ENCODE measurements at regions not wholly inside any gene's neighbourhood (a gene's known extent, or its start where the extent isn't known, plus 50 kb on each side); places are given as distances from the start of the nearest gene placed in this dataset.
A peak's percentile ranks its signal among the peaks of the same experiment; 100 is the strongest.

- Histone ChIP-seq H4K8ac (ENCODE audit: low read depth, low read length) (no peak overlapping the region), H3K79me1 (ENCODE audit: low read length) (no peaks in the 10 kb centered on the region), H3K4me3 (ENCODE audit: low read length) (no peak overlapping the region), H3K4me2 (ENCODE audit: low read length) (no peak overlapping the region), H3K27me3 (ENCODE audit: insufficient read depth, low read length, poor library complexity) (no peaks in the 10 kb centered on the region), H3K4ac (ENCODE audit: low read depth, low read length) (no peak overlapping the region), H3K23ac (ENCODE audit: low read length) (no peak overlapping the region), H2BK15ac (replicated peaks; ENCODE audit: low read depth) (no peak overlapping the region), H3K56ac (ENCODE audit: low read length) (no peak overlapping the region), H3K9ac (ENCODE audit: low read length) (no peak overlapping the region), H3K79me2 (ENCODE audit: control insufficient read depth, insufficient read depth, low read length) (no peaks in the 10 kb centered on the region), H3K36me3 (ENCODE audit: control insufficient read depth, insufficient read depth, low read length) (no peaks in the 10 kb centered on the region), H3K27ac (ENCODE audit: low read depth, low read length) (no peak overlapping the region), H3K4me1 (ENCODE audit: control insufficient read depth, low read depth, low read length) (no peaks in the 10 kb centered on the region), H4K5ac (ENCODE audit: low read length) (no peak overlapping the region), H2AK5ac (ENCODE audit: low read length) (no peak overlapping the region), H3K18ac (ENCODE audit: low read length) (no peak overlapping the region), H2BK120ac (ENCODE audit: low read depth, low read length) (no peak overlapping the region), H2BK5ac (ENCODE audit: low read length) (no peak overlapping the region)
- WGBS (ENCODE audit: extremely low coverage, insufficient coverage, low lambda C conversion rate): no CpG with 5 or more reads among the region's 4 CpGs
- DNase-seq: peak; percentile 13
Measured at GRCh38 chr12:86838711-86839110, 582.5 kb upstream of the MGAT4C start.

- no peaks in the 10 kb centered on the region for H3K27me3 ChIP-seq (ENCODE audit: insufficient read depth, low read length, poor library complexity)
- no peak for DNase-seq
- no peak overlapping the region for H3K4me3 ChIP-seq (ENCODE audit: low read length)
- H2BK15ac ChIP-seq (replicated peaks; ENCODE audit: low read depth): no peak overlapping the region
- no peak overlapping the region for H3K56ac ChIP-seq (ENCODE audit: low read length)
- H4K8ac ChIP-seq (ENCODE audit: low read depth, low read length): no peak overlapping the region
- no peak overlapping the region for H2BK5ac ChIP-seq (ENCODE audit: low read length)
- H3K4ac ChIP-seq (ENCODE audit: low read depth, low read length): no peak overlapping the region
- H2BK120ac ChIP-seq (ENCODE audit: low read depth, low read length): no peak overlapping the region
- H3K27ac ChIP-seq (ENCODE audit: low read depth, low read length): no peak overlapping the region
- no peak overlapping the region for H4K5ac ChIP-seq (ENCODE audit: low read length)
- no peaks in the 10 kb centered on the region for H3K36me3 ChIP-seq (ENCODE audit: control insufficient read depth, insufficient read depth, low read length)
- WGBS (ENCODE audit: extremely low coverage, insufficient coverage, low lambda C conversion rate): no CpG with 5 or more reads among the region's 1 CpG
- no peak overlapping the region for H3K4me2 ChIP-seq (ENCODE audit: low read length)
- H3K79me1 ChIP-seq (ENCODE audit: low read length): no peaks in the 10 kb centered on the region
- H3K9ac ChIP-seq (ENCODE audit: low read length): no peak overlapping the region
- no peak overlapping the region for H2AK5ac ChIP-seq (ENCODE audit: low read length)
- no peak overlapping the region for H3K23ac ChIP-seq (ENCODE audit: low read length)
- no peaks in the 10 kb centered on the region for H3K79me2 ChIP-seq (ENCODE audit: control insufficient read depth, insufficient read depth, low read length)
- H3K4me1 ChIP-seq (ENCODE audit: control insufficient read depth, low read depth, low read length): no peaks in the 10 kb centered on the region
- no peak overlapping the region for H3K18ac ChIP-seq (ENCODE audit: low read length)
Measured at GRCh38 chr12:86838260-86838659, 582.1 kb upstream of the MGAT4C start.

- no peak overlapping the region for H2BK15ac ChIP-seq (replicated peaks; ENCODE audit: low read depth)
- no peaks in the 10 kb centered on the region for H3K36me3 ChIP-seq (ENCODE audit: control insufficient read depth, insufficient read depth, low read length)
- H4K8ac ChIP-seq (ENCODE audit: low read depth, low read length): no peak overlapping the region
- no CpG with 5 or more reads among the region's 1 CpG for WGBS (ENCODE audit: extremely low coverage, insufficient coverage, low lambda C conversion rate)
- no peak overlapping the region for H4K5ac ChIP-seq (ENCODE audit: low read length)
- H3K56ac ChIP-seq (ENCODE audit: low read length): no peak overlapping the region
- H2BK5ac ChIP-seq (ENCODE audit: low read length): no peak overlapping the region
- H3K79me2 ChIP-seq (ENCODE audit: control insufficient read depth, insufficient read depth, low read length): no peaks in the 10 kb centered on the region
- no peak overlapping the region for H2AK5ac ChIP-seq (ENCODE audit: low read length)
- H3K4me1 ChIP-seq (ENCODE audit: control insufficient read depth, low read depth, low read length): no peaks in the 10 kb centered on the region
- DNase-seq: peak; percentile 27
- no peaks in the 10 kb centered on the region for H3K27me3 ChIP-seq (ENCODE audit: insufficient read depth, low read length, poor library complexity)
- H3K4ac ChIP-seq (ENCODE audit: low read depth, low read length): no peak overlapping the region
- no peaks in the 10 kb centered on the region for H3K79me1 ChIP-seq (ENCODE audit: low read length)
- no peak overlapping the region for H3K4me2 ChIP-seq (ENCODE audit: low read length)
- H3K27ac ChIP-seq (ENCODE audit: low read depth, low read length): no peak overlapping the region
- peak overlapping the region; percentile 53 for H3K23ac ChIP-seq (ENCODE audit: low read length)
- no peak overlapping the region for H3K9ac ChIP-seq (ENCODE audit: low read length)
- no peak overlapping the region for H2BK120ac ChIP-seq (ENCODE audit: low read depth, low read length)
- H3K4me3 ChIP-seq (ENCODE audit: low read length): no peak overlapping the region
- no peak overlapping the region for H3K18ac ChIP-seq (ENCODE audit: low read length)
Measured at GRCh38 chr12:86837246-86837645, 581.1 kb upstream of the MGAT4C start.

GRCh38 chr12:86834217-86834616 is 578.0 kb upstream of the MGAT4C start:
- Histone ChIP-seq H2BK15ac (replicated peaks; ENCODE audit: low read depth) (no peak overlapping the region), H3K79me1 (ENCODE audit: low read length) (no peaks in the 10 kb centered on the region), H3K56ac (ENCODE audit: low read length) (no peak overlapping the region), H2BK5ac (ENCODE audit: low read length) (no peak overlapping the region), H3K27ac (ENCODE audit: low read depth, low read length) (no peak overlapping the region), H3K4me3 (ENCODE audit: low read length) (no peak overlapping the region), H3K4ac (ENCODE audit: low read depth, low read length) (no peak overlapping the region), H2BK120ac (ENCODE audit: low read depth, low read length) (no peak overlapping the region), H3K4me1 (ENCODE audit: control insufficient read depth, low read depth, low read length) (no peaks in the 10 kb centered on the region), H3K4me2 (ENCODE audit: low read length) (no peak overlapping the region), H3K9ac (ENCODE audit: low read length) (no peak overlapping the region), H3K79me2 (ENCODE audit: control insufficient read depth, insufficient read depth, low read length) (no peaks in the 10 kb centered on the region), H2AK5ac (ENCODE audit: low read length) (no peak overlapping the region), H3K18ac (ENCODE audit: low read length) (no peak overlapping the region), H3K36me3 (ENCODE audit: control insufficient read depth, insufficient read depth, low read length) (no peaks in the 10 kb centered on the region), H4K8ac (ENCODE audit: low read depth, low read length) (no peak overlapping the region), H3K27me3 (ENCODE audit: insufficient read depth, low read length, poor library complexity) (no peaks in the 10 kb centered on the region), H4K5ac (ENCODE audit: low read length) (no peak overlapping the region), H3K23ac (ENCODE audit: low read length) (no peak overlapping the region)
- no peak for DNase-seq
- WGBS (ENCODE audit: extremely low coverage, insufficient coverage, low lambda C conversion rate): no CpG with 5 or more reads among the region's 1 CpG

- no peak overlapping the region for H3K23ac ChIP-seq (ENCODE audit: low read length)
- H3K79me1 ChIP-seq (ENCODE audit: low read length): no peaks in the 10 kb centered on the region
- H4K5ac ChIP-seq (ENCODE audit: low read length): no peak overlapping the region
- H2BK5ac ChIP-seq (ENCODE audit: low read length): no peak overlapping the region
- H3K4me2 ChIP-seq (ENCODE audit: low read length): no peak overlapping the region
- H3K36me3 ChIP-seq (ENCODE audit: control insufficient read depth, insufficient read depth, low read length): no peaks in the 10 kb centered on the region
- H3K4me1 ChIP-seq (ENCODE audit: control insufficient read depth, low read depth, low read length): no peaks in the 10 kb centered on the region
- DNase-seq: no peak
- H3K27me3 ChIP-seq (ENCODE audit: insufficient read depth, low read length, poor library complexity): no peaks in the 10 kb centered on the region
- H3K27ac ChIP-seq (ENCODE audit: low read depth, low read length): no peak overlapping the region
- no peak overlapping the region for H3K56ac ChIP-seq (ENCODE audit: low read length)
- H3K79me2 ChIP-seq (ENCODE audit: control insufficient read depth, insufficient read depth, low read length): no peaks in the 10 kb centered on the region
- no peak overlapping the region for H2AK5ac ChIP-seq (ENCODE audit: low read length)
- no peak overlapping the region for H3K4ac ChIP-seq (ENCODE audit: low read depth, low read length)
- WGBS (ENCODE audit: extremely low coverage, insufficient coverage, low lambda C conversion rate): no CpG with 5 or more reads among the region's 2 CpGs
- no peak overlapping the region for H3K18ac ChIP-seq (ENCODE audit: low read length)
- H2BK120ac ChIP-seq (ENCODE audit: low read depth, low read length): no peak overlapping the region
- no peak overlapping the region for H3K4me3 ChIP-seq (ENCODE audit: low read length)
- H4K8ac ChIP-seq (ENCODE audit: low read depth, low read length): no peak overlapping the region
- no peak overlapping the region for H2BK15ac ChIP-seq (replicated peaks; ENCODE audit: low read depth)
- no peak overlapping the region for H3K9ac ChIP-seq (ENCODE audit: low read length)
Measured at GRCh38 chr12:86827409-86827808, 571.2 kb upstream of the MGAT4C start.

GRCh38 chr12:86826051-86826450 is 569.9 kb upstream of the MGAT4C start:
- Histone ChIP-seq H3K9ac (ENCODE audit: low read length) (no peak overlapping the region), H3K36me3 (ENCODE audit: control insufficient read depth, insufficient read depth, low read length) (no peaks in the 10 kb centered on the region), H3K4ac (ENCODE audit: low read depth, low read length) (no peak overlapping the region), H2BK15ac (replicated peaks; ENCODE audit: low read depth) (no peak overlapping the region), H3K23ac (ENCODE audit: low read length) (no peak overlapping the region), H3K56ac (ENCODE audit: low read length) (no peak overlapping the region), H3K27ac (ENCODE audit: low read depth, low read length) (no peak overlapping the region), H3K27me3 (ENCODE audit: insufficient read depth, low read length, poor library complexity) (no peaks in the 10 kb centered on the region), H3K18ac (ENCODE audit: low read length) (no peak overlapping the region), H4K5ac (ENCODE audit: low read length) (no peak overlapping the region), H3K4me3 (ENCODE audit: low read length) (no peak overlapping the region), H3K4me2 (ENCODE audit: low read length) (no peak overlapping the region), H3K79me1 (ENCODE audit: low read length) (no peaks in the 10 kb centered on the region), H2BK5ac (ENCODE audit: low read length) (no peak overlapping the region), H2BK120ac (ENCODE audit: low read depth, low read length) (no peak overlapping the region), H3K4me1 (ENCODE audit: control insufficient read depth, low read depth, low read length) (no peaks in the 10 kb centered on the region), H4K8ac (ENCODE audit: low read depth, low read length) (no peak overlapping the region), H3K79me2 (ENCODE audit: control insufficient read depth, insufficient read depth, low read length) (no peaks in the 10 kb centered on the region), H2AK5ac (ENCODE audit: low read length) (no peak overlapping the region)
- no CpG with 5 or more reads among the region's 2 CpGs for WGBS (ENCODE audit: extremely low coverage, insufficient coverage, low lambda C conversion rate)
- DNase-seq: no peak

Measured in mesendoderm (in vitro differentiated cells).